GM10266 (cell line): ENCODE measurements at regions not wholly inside any gene's neighbourhood (a gene's known extent, or its start where the extent isn't known, plus 50 kb on each side); places are given as distances from the start of the nearest gene placed in this dataset.

ENCODE experiments used
- DNase-seq: peaks from one replicate; pipeline ENCODE4 v3.0.0; 2012; ENCODE audit errors: extremely low spot score
- TF ChIP-seq, protein P1 (sequence below): IDR thresholded peaks from 2 replicates; pipeline ENCODE4 v1.5.1; 2012; ENCODE audit warnings: mild to moderate bottlenecking, low read depth; ENCODE audit not compliant: control insufficient read depth, insufficient read depth; ENCODE audit errors: missing control alignments

DNA sequence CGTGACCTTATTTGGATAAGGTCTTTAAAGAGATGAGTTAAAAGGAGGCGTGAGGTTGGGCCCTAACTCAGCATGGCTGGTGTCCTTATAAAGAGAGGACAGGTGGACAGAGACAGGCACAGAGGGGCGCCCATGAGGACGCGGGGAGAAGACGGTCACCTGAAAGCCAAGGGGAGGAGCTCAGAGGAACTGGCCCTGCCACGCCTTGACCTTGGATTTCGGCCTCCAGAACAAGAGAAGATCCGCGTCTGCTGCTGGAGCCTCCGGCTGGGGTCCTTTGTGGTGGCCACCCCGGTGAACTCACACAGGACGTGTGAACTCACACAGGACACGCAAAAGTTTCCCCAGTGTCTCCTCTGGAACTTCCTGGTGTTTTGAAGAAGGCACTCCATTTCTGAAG, 122.7 kb downstream of the SIK1 start:
- DNase-seq: no peak

DNA sequence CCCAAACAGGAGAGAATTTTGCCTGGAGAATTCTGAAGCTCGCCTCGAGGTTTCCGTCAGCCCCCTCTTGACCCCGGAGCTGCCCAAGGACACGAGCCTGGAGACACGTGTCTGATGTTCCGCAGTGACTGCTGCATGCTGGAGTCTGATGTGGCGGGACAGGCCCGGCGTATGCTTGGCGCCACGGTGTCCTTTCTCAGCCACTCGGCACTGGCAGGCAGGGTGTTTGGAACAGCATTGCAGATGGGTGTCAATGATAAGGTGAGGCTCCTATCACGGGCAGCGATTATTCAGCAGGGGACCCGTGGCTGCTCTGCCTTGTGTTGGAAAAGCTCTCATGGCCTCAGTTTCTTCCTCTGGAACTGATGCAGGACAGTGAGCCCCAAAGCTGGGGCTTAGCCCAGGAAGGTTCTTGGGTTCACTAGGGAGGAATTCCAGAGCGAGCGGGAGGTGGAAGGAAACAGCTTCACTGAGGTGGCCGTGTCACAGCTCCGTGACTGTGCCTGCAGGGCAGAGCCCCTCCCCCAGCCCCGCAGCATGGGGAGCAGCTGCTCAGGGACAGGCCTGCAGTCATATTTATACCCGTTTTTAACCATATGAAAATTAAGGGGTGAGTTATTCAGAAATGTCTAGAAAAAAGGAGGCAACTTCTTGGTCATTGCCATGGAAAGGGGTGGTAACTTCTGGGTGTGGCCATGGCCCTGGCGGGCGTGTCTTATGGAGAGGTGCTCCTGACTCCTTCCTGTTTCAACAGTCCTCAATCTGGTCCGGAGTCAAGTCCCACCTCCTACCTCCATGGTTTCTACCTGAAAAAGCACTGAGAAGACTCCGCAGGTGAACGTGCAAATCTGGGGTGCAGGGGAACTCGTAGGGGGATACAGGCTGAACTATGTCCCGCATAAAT, 123.4 kb downstream of the SIK1 start:
- TF ChIP-seq, protein P1, sequence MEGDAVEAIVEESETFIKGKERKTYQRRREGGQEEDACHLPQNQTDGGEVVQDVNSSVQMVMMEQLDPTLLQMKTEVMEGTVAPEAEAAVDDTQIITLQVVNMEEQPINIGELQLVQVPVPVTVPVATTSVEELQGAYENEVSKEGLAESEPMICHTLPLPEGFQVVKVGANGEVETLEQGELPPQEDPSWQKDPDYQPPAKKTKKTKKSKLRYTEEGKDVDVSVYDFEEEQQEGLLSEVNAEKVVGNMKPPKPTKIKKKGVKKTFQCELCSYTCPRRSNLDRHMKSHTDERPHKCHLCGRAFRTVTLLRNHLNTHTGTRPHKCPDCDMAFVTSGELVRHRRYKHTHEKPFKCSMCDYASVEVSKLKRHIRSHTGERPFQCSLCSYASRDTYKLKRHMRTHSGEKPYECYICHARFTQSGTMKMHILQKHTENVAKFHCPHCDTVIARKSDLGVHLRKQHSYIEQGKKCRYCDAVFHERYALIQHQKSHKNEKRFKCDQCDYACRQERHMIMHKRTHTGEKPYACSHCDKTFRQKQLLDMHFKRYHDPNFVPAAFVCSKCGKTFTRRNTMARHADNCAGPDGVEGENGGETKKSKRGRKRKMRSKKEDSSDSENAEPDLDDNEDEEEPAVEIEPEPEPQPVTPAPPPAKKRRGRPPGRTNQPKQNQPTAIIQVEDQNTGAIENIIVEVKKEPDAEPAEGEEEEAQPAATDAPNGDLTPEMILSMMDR: no peak
- DNase-seq: no peak

More for the DNA sequence above, 122.7 kb downstream of the SIK1 start:
- TF ChIP-seq, protein P1: no peak

DNA sequence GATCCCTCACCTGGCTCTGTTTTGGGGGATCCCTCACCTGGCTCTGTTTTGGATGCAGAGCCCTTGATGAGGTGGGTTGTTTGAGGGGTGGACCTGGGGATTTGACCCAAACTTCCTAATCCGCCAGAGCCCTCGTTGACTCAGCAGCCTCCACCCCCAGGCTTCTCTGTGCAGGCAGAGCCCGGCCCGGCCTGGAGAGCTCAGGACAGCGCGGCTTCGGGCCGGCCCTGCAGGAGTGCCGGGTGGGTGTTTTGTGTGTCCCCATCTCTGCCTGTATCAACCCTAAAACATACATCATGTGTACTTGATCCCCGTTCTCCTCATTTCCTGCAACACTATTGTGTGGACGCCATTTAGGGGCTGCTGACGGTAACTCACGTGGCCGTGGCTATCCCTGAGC, 124.2 kb downstream of the SIK1 start:
- no peak for DNase-seq
- TF ChIP-seq, protein P1: no peak

DNA sequence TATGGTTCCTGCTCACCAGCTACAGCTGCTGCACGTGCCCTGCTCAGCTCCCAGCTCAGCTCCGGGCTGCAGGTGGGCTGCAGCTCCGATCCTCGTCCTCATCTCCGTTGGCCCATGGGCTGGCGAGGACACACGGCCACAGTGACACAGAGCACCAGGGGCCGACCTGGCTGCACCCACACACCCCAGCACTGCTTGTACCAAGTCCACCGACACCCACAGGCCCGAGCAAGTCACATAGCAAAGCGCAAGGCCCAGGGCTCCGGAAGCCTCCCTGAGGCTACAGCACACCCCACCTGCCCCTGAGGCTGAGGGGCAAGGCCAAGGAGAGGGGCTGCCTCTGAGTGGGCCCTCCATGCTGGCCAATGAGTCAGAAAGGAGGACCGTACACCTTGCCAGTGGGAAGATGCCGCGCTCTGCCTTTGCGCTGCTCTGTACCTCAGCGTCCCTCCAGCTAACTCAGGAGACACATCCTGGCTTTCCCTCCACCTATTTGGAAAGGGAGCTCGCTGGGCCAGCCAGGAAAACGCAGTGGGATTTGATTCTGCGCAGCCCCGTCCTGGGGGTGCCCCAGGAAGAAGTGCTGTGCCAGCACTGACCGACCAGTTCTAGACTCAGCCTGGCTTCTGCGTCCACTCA, 124.8 kb downstream of the SIK1 start:
- TF ChIP-seq, protein P1: no peak
- DNase-seq: no peak

DNA sequence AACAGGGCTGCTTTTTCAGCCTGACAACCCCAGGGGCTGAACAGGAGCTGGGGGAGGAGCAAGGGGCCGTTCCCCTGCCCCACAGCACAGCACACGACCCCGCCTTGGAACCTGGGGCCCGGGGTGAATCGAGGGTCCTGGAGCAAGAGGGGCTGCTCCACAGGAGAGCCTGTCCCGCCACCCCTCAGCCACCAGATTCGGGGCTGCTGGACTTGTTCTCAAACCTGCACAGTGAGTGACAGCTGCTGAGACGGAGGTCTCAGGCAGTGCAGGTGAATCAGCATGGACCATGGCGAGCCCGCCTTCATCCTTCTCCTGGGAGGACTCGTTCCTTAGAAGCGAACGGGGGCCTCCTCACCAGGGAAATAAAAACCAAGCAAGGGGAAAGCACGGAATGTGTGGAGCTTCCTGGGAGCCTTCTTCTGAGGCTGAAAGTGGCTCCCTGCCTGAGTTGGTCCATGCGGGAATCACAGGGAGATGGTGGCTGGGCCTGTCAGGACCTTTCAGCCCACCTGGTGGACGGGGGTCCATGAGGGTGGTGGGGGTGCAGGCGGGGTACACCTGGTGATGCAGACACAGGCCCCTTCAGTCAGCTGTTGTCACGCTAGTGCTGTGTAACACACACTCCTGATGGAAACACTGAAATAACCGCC, 125.4 kb downstream of the SIK1 start:
- TF ChIP-seq, protein P1: no peak
- DNase-seq: no peak

DNA sequence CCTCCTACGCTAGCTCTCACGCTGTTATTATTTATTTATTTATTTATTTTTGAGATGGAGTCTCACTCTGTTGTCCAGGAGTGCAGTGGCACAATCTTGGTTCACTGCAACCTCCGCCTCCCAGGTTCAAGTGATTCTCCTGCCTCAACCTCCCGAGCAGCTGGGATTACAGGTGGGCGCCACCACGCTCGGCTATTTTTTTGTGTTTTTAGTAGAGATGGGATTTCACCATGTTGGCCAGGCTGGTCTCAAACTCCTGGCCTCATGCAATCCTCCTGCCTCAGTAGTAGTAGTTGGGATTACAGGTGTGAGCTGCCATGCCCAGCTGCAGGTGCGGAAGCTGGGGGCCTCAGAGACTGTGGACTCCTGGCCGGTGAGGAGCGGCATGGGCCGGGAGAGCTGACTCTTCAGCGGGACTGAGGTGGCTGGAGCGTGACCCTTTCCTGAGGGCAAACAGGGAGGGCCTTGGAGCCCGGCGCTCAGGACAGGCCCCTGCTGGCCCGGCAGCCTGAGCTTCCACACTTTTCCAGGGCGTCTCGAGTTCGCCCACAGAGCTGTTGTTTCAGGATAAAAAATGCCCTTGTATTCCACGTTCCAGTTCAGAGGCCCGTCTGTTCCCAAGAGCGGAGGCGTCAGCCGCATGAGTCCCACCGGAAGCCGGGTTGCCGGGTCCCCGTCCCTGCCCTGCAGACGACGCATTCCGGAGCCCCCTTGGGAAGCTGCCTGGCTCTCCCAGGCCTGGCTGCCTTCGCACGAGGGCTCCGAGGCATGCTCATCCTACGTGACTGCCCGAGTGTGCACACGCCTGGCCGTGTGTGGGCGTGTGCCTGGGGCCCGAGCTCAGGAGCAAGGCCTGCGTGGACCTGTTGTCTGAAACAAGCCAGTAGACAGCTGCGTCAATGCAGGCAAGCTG, 126.2 kb downstream of the SIK1 start:
- DNase-seq: no peak
- TF ChIP-seq, protein P1: no peak
